ENCODE measurements at regions not wholly inside any gene's neighbourhood (a gene's known extent, or its start where the extent isn't known, plus 50 kb on each side); places are given as distances from the start of the nearest gene placed in this dataset.

DNA sequence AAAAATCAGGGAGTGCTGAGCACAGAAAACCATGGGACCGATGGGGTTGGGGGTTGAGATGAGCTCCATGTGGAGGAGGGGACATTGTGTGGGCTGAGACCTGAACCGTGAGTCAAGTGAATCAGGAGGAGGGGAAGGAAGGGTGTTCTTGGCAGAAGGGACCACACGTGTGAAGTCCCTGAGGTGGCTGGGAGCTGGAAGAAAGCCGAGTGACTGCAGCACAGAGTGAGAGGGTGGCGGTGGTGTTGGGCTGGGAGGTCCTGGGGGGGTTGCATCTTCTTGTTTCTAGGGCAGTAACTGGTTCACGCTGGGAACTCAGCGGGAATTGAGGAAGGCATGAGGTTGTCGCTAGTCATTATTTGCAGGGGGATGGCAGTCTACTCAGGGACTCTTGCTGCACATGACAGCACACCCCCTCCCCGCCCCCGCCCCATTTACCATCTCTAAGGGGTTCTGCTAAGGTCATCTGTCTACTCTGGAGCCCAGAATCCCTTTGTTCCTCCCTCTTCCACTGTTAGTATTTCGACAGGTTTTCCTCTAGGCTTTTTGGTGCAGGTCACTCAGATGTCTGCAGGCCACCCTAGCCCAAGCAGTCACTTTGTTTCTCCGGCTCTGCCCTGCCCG is 254.3 kb downstream of the TLE3 start:
- no peak for DNase-seq (ENCODE audit: low read depth)

GRCh38 chr15:69843900-69844304 is 253.8 kb downstream of the TLE3 start:
- no peak for DNase-seq (ENCODE audit: low read depth)

- no peak for DNase-seq (ENCODE audit: low read depth)
These were observed 252.6 kb downstream of the TLE3 start for GRCh38 chr15:69845159-69845558.

DNA sequence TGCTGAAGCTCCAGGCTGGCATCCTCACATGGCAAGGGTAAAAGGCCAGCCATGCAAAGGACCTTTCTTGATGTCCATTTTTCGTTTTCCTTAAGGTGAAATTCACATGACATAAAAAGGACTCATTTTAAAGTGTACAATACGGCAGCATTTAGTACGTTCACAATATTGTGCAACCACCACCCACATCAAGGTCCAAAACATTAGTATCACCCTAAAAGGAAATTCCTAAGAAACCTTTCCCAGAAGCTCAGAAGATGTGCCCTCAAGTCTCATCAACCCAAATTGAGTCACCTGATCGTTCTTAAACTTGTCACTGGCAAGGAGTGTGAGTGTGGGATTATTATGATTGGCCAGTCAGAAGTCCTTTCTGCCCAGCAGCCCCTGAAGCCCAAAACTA is 250.1 kb downstream of the TLE3 start:
- DNase-seq (ENCODE audit: low read depth) = peak; percentile 13

GRCh38 chr15:69848096-69848495 is 249.6 kb downstream of the TLE3 start:
- DNase-seq (ENCODE audit: low read depth) = no peak

DNA sequence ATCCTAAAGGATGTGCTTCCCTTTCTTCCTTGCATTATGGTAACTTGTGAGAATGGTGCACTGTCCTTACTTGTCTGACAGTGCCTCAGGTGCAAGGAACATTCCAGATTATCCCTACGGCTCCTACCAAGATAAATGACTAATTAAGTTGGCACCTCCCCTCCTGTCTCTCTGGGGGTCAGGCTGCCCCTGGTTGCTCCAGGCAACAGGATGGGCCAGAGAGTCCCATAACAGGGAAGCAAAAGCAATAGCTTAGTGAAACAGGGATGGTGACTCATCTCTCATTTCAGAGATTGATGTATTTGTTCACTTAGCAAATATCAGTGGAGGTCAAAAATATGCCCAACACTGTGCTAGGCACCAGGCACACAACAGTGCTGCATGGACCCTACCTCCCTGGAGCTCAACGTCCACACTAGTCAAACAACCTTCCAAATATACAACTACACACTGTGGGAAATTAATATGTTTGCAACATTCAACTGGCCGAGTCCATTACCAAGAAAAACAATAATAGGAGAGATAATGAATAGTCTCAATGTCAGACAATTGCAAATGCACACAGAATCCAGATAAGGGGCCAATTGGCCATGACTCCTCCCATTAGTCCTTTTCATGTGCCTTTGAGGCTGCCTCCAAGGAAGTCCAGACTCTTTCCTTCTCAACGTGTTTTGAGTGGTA is 249.0 kb downstream of the TLE3 start:
- DNase-seq (ENCODE audit: low read depth) = peak; percentile 34

DNA sequence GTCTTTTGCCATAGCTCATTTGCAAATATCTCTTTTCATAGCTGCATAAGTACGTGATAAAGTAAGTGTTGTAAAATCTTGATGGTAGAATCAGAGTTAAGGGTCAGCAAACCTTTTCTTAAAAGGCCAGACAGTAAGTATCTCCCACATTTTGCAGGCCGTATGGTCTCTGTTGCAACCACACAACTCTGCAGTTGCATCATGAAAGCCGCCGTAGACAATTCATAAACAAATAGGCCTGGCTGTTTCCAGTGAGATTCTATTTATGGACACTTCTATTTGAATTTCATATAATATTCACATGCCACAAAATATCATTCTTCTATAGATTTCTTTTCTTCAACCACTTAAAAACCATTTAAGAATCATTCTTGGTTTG is 248.5 kb downstream of the TLE3 start:
- DNase-seq (ENCODE audit: low read depth) = no peak

DNA sequence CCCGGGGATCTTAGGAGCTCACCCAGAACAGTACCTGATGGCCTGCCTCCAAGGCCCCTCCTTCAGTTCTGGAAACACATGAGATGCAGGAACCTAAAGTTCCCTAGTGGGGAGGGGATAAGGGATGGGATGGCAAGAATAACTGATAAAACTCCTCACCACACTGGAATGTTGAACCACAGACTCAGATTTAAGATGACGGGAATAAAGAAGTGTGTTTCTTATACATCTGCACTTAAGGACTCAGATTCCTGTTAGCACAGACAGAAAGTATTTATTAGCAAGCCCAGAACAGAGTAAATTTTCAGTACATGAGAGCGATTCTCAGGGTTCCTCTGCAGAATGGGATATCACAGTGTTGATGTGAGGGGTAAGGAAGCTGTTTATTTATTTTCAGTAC is 245.2 kb downstream of the TLE3 start:
- peak; percentile 91 for DNase-seq (ENCODE audit: low read depth)

GRCh38 chr15:69852916-69853315 is 244.8 kb downstream of the TLE3 start:
- no peak for DNase-seq (ENCODE audit: low read depth)

DNA sequence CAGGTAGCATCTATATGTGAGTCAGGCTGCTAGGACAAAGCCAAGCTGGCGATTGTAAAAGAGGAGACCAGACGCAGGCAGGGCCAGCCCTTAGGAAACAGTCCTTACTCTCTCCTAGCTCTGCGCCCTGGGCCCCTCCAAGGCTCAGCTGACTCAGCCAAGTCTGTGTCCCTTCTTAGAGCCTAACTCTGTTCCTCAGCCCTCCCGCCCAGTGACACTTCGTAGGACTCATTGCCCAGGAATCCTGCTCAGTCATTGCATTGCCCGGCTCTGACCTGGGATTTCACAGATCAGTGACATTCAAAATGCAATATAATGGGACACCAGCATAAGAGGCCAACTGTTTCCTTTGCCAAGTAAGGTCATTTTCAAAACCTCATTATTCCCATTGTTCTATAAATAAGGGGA is 244.2 kb downstream of the TLE3 start:
- DNase-seq (ENCODE audit: low read depth) = peak; percentile 97

DNA sequence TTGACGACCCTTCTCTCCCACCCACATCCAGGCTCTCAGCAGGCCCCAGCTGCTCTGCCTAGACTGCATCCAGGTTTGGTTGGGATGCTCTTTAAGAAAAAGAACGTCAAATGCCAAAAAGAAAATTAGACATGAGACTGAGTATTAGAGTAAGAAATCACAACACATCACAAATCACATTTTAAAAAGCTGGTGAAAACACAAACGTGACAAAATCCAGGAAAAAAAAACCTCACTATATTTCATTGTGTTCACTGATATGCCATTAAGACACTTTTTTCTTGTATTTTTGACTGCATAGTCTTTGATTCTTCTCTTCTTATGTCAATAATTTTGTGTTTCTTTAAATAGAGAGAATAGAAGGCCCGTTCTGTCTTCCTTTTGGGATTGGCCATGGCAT is 243.7 kb downstream of the TLE3 start:
- no peak for DNase-seq (ENCODE audit: low read depth)

DNA sequence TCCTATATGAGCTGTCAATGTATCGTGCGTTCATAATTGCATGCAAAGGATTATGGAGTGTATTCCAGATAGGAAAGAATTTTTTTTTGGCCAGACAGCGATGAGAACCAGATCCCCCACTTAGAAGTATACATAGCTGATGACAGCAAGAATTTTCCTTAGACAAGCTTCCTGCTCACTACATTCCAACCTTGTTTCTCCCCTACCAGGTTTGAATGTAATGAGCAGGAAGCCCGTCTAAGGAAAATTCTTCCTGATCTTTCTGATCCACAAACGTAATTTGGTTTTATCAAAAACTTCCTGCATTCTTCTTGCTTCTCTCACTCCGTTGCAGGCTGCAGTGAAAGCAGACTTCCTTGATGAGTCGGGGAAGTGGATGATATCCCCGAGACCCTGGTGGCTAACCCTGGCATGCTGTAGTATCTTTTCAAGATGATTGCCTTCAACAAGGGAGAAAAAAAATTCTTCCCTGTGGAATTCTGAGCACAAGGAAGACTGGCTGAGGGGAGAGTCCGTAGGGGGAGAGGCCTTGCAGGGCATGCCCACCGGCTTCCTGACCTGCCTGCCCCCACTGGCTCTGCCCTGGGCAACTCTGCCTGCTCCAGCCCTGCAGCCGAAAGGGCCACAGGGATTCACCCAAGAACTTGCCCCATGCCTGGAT is 243.1 kb downstream of the TLE3 start:
- DNase-seq (ENCODE audit: low read depth) = peak; percentile 96

GRCh38 chr15:69855258-69856000 is 242.3 kb downstream of the TLE3 start:
- peak; percentile 20 for DNase-seq (ENCODE audit: low read depth)

- no peak for DNase-seq (ENCODE audit: low read depth)
These were observed 240.5 kb downstream of the TLE3 start for GRCh38 chr15:69857250-69857649.

DNA sequence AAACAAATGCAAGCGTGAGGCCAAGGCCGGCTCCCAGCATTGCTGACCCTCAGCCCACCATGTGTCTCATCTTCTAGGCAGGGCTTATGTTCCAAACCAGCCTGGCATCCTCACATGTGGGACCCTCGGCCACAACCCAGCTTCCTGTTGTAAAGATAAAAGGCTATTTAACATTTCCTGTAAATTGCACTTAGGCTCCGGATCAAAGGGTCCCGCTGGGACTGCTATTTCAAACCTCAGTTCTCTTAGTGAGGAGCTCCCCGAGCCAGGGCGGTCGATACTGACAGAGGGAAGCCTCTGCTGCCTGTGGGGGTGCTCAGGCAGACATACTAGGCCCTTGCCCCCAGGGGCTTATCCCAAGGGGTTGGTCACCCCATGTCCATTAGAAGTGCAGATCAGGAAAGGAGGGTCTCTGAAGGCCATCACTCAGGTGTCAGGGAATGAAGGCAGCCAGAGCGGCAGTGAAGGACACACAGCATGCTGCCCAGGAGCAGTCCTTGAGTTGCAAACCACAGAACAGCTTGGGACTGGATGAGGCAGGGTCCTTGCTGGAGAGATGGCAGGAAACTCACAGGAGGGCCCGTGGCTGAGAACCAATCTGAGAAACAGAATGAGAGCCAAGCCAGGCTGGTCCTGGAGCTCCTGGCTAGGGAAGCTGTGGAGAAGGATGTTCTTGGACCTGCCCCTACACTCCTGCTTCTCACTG is 239.9 kb downstream of the TLE3 start:
- no peak for DNase-seq (ENCODE audit: low read depth)

DNA sequence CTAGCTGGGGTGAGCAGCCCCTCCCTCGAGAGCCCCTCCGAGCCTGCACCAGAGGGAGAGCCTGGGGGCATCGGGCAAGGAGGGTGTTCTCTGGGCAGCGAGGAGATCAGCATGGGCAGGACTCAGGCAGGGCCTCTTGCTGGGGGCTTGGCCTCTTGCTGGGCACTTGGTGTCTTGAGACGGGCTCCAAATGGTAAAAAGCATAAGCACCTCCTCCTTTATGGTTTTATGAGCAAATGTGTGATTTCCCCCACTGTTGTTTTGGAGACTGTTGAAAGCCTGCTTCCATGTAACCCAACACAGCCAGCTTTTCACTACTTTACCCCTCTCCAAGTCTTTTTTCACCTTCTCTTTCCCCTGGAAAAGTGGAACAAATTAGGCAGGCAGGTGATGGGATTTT is 239.3 kb downstream of the TLE3 start:
- no peak for DNase-seq (ENCODE audit: low read depth)

DNA sequence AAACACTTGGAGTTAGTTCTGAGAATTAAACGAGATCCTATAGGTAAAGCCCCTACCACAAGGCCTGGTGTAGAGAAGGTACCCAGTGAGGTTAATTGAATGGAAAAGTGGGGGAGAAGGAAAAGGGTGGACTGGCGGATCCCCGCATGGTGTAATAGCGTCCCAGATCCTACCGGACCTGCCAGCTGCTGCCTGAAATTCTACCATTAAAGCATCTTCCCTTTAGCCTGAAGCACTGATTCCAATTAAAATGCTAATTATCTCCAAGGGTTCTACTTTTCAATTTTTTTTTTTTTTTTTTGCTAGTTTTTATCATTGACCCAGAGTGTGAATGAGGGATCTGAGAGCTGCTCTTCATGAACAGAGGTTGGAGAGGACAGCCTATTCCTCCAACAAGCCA is 237.9 kb downstream of the TLE3 start:
- DNase-seq (ENCODE audit: low read depth) = no peak

- DNase-seq (ENCODE audit: low read depth) = no peak
These were observed 237.4 kb downstream of the TLE3 start for GRCh38 chr15:69860321-69860720.

GRCh38 chr15:69860921-69861320 is 236.8 kb downstream of the TLE3 start:
- no peak for DNase-seq (ENCODE audit: low read depth)

DNA sequence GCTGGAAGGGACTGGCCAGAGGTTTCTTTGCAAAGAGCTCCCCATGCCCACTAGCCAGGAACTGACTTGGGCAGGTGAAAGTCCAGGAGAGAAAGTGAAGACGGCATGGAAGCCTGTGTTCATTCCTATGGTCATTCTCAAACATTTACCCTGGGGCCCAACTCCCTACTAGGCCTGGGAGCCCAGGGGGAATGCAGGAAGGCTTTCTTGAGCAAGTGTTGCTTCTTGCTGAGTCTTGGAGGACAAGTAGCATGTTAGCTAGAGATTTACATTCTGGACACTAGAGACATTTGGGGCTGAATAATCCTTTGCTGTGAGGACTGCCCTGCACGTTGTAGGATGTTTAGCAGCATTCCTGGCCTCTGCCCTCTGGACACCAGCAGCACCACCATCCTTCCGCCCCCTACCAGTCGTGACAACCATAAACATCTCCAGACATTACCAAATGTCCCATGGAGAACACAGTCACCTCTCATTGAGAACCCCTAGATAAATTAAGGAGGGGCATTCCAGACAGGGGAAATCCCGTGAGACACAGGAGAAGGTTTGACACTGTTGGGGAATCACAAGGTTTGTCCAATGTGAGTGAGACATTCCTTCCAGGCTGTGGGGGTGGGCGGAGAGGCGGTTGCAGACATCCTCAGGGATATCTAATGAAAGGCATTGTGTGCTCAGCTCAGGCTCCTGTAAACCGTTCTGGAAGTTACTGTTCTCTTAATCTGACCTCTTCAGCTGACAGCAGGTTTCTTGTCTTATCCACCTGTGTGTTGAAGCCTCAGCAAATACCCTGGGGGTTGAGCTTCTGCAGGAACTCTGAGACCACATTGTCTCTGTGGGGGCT is 236.2 kb downstream of the TLE3 start:
- peak; percentile 26 for DNase-seq (ENCODE audit: low read depth)

DNA sequence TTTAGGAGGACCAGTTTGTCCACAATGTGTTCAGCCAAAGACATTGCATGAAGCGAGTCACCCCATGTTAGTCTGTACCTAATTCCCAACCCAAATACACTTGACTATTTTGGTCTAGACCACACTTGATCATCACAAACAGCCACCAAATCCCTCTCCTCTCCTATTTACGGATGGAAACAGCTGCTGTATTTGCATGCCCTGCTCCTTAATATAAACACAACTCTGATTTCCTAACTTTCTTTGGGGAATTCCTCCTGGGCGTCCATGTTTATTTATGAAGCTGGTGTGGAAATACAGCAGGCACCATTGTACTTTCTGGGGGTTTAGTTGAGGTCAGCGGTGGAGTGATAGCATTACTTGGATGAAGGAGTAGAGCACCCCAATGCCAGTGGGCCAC is 235.2 kb downstream of the TLE3 start:
- DNase-seq (ENCODE audit: low read depth) = peak; percentile 14

Data from EH (cell line).